ENCODE measurements at regions not wholly inside any gene's neighbourhood (a gene's known extent, or its start where the extent isn't known, plus 50 kb on each side); places are given as distances from the start of the nearest gene placed in this dataset.

DNA sequence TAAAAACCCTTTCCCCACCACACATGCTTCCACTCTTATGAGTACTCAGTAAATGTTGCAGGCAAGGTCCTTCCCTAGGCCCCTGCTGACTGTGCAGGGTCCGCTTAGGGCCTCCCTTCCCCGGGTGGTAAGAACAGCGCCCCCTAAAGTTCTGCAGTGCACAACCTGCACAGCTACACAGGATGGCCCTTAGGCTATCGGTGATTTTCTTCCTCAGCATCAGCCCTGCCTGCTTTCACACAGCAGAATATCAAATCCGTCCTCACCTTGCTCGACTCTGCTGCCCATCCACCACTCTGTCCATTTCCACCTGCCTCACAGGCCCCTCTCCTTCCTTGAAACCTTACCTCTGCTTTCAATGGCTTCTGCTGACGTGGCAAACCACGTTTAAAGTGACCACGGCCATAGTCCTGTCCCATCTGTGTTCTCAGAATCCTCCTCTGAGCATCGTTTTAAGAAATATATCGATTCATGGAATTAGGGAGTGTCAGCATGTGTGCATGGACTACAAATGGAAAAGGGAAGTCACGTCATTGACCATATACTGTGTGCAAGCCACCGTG, 51.4 kb upstream of the TMEM132E start:
- DNase-seq (ENCODE audit: low read depth in 4 of 4, low spot score in 2 of 4), result no peak

DNA sequence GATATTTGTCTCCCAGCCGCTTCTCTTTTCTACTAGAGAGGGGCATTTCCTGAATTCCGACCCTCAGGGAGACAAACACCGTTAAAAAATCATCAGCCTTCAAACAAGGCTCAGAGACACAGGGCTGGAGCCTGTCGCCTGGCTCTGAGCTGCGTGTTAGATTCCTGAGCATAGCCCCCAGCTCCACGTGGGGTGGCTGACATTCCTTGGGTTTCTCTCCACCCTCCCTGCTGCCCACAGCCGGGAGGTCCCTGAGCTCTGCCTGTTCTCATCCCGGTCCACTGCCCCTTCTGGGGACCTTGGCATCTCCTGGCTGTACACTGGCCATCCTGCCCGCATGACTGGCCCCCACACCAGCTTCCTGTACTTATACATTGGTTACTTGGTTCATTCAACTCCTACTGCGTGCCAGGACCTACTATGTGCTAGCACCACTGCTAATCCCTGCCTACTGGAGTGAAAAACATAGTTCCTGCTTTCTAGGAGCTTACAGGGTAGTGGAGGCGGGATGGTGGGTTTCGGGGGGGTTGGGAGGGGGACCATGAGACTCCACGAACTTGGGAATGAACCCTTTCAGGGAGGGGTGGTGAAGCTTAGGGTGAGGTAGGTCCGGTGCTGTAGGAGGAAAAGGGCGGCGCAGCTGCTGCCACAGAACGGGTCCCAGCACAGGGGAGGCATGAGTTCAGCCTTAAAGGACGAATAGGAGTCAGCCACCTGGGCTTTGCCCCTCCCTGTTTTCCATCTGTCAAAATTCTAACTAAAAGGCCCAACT, 52.1 kb upstream of the TMEM132E start:
- DNase-seq (ENCODE audit: low read depth in 4 of 4, low spot score in 2 of 4), result no peak

DNA sequence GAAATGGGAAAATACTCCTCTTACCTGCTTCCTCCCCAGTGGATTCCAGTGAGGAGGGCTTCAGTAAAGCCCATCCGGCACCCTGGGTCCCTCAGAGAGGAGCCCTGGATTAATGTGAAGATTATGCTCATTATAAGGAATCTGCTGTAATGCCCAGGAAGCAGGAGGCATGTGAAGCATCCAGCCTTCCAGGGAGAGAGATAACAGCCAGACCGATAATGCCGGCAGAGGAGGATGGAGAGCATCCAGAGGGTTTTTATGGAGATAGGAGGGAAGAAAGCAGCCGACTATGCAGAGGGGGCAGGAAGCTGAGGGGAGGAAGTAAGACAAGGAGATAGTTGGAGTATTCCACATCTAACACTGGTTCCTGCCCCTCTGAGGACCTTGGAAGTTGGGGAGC, 53.7 kb upstream of the TMEM132E start:
- no peak for DNase-seq (ENCODE audit: low read depth in 4 of 4, low spot score in 2 of 4)

DNA sequence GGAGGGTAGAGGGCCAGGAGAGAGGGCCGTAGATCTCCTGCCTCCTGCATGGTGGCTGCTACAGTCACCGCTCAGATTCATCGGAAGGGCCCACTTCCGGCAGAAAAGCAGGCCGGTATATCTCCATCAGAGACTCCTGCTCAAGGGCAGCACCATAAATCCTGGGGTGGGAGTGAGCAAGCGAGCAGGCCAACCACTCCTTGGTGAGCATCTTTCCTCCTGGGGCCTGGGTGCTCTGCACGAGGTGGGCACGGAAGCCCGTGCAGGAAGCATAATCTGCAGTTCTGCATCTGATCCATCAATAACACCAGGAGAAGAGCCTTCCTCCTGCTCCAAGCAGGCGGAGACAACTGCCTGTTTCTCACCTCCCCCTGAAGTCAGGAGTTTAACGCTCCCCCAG, 57.4 kb upstream of the TMEM132E start:
- DNase-seq (ENCODE audit: low read depth in 4 of 4, low spot score in 2 of 4), result no peak

DNA sequence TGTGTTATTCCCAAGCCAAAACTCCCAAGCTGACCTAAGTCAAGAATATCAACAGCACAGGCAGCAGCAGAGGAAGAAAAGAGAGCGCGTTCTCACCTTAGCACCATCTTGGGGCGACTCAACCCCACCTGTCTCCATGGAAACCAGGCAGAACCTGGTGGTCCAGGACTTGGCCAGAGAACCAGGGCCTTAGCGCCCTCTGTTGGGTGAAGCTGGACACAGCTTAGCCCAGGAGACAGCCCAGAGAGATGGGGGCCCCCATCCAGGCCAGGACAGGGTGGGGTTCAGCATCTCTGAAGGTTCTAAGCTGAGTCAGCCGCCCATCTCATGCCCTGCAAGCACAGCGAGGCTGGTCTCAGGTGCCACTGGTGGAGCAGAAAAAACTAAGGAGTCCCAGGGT, 60.1 kb upstream of the TMEM132E start:
- DNase-seq (ENCODE audit: low read depth in 4 of 4, low spot score in 2 of 4), result no peak

DNA sequence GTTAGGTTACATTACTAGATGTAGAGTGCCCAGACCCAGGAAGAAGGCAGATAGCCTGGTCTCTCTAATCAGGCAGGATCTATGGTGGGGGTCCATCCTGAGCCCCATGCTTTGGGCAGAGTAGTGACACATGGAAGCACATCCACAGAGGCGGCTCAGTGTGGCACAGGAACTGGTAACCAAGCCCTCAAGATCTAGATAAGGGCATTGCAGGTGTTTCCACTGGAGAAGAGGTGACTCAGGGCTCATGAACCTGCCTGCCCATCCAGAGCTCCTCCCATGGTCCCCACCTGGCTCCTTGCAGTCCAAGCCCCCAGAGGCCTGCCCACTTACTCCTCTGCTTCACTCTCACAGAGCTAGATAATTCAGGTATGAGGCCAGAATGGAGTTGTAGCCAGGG, 62.0 kb upstream of the TMEM132E start:
- DNase-seq (ENCODE audit: low read depth in 4 of 4, low spot score in 2 of 4), result no peak

DNA sequence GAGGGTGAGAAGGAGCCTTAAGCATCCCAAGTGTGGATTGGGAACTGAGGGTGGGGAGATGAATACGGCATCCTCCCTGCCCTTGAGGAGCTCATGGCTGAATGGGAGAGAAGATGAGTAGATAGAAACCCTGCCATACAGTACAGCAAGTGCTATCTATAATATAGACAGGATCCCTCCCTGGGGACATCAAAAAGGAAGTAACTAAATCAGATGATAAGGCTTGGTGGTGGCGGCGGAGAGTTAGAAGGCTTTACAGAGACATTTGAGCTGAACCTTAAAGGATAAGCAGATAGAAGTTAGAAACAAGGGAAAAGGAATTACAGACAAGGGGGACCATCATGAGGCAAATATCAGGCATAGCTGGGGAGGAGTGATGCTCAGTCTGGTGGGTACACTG, 67.5 kb upstream of the TMEM132E start:
- DNase-seq (ENCODE audit: low read depth in 4 of 4, low spot score in 2 of 4), result no peak

DNA sequence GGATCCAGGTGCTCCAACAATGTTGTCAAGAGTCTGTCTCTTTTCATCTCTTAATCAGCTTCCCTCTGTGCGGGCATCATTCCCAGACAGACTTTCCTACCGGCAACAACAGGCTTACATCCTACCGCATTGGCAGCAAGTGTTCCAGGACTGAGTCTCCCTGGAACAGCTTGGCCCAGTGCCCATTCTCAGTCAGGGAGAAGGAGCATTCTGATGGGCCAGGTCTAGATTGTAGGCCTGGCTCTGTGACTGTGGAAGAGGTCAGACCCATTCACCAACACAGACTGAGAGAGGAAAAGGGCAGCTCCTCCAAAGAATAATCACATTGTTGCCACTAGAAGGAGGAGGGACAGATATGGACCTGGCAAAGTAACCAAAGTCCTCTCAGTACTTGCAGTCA, 68.1 kb upstream of the TMEM132E start:
- DNase-seq (ENCODE audit: low read depth in 4 of 4, low spot score in 2 of 4), result no peak

DNA sequence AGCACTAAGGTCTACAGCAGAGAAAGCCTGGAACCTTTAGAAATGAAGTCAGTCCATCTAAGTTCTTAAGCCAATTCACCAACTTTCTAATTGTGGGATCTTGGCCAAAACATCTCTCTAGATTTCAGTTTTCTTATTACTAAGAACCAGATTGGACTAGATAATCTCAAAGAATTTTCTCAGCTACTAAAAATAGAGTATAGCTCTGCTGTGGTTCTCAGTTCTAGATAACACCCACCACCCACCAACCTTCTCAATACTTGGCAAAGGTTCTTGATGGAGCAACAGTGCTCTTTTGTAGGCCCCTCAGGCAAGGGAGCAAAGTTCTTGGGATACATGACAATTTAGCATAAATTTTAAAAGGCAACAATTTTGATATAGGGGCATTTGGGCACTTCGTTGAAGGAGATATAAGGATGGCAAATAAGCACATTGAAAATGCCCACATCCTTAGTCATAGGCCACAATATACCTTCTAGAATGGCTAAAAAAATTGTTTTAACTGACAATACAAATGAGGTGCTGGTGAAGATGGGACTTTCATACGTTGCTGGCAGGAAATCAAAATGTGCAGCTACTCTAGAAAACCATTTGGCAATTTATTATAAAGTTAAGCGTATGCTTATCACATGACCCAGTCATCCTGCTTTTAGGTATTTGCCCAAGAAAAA, 74.4 kb upstream of the TMEM132E start:
- no peak for DNase-seq (ENCODE audit: low read depth in 4 of 4, low spot score in 2 of 4)

DNA sequence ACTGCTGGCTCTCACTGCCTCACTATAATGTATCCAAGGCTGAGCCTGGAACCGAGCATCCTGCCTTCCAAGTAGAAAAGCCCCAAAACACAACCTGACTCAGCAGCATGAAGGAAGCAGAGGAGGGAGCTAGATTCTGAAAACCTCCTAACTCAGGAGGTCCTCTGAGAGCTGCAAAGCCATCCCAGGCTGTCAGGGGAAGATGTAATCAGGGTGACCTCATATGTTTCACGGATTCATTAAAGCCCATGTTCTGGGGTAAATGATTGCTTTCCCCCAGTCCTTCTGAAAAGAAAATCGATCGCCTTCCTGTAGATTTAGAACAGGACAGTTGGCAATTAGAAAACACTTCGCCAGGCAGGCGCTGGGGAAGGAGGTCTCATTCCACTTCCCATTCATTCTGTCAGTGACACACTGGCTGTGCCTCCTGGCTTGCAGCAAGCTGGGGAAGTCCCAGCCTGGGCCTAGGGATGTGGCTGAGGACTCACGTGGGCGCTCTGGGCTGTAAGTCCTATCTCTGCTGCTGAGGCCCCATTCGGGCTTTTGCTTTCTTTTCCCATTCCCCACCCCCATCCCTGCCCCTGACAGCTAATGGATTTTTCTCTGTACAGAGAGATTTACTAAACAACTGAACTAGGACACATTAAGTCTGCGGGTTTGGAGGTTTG, 75.7 kb upstream of the TMEM132E start:
- DNase-seq (ENCODE audit: low read depth in 4 of 4, low spot score in 2 of 4), result no peak

DNA sequence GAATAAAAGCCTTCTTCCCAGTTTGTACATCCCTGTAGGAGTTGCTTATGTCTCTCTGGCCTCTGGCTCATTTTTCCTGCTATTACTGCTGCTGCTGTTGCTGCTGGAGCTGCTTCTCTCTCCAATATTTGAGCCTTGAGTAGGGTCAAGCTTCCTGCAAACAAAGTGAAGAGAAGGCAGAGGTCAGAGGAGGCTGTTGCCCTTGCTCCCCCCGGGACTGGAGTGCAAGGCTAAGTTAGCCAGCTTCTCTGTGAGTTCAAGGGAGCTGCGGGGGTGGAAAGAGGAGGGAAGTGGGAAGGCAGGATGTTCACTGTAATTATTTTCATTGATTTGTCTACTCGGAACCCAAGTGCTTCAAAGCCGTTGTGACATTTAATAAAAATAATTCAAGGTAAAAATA, 77.0 kb upstream of the TMEM132E start:
- no peak for DNase-seq (ENCODE audit: low read depth in 4 of 4, low spot score in 2 of 4)

DNA sequence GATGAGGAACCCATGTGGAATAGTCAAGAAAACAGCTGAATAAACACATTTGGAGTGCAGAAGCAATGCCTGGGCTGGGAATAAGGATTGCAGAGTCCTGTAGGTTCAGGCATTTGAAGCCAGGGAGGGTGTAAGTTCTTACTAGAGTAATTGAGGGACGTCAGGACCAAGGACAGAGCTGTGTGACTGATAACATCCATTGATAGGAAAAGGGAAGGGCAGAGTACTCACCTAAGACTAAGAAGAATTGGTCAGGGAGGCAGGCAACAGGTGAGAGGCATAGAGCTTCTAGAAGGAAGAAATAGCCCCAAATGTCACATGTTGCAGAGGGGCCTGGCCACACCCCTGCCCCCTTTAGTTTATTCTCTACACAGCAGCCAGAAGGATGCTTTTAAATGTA, 79.8 kb upstream of the TMEM132E start:
- peak; percentile 3 to 41 (median 22) for DNase-seq (ENCODE audit: low read depth in 4 of 4, low spot score in 2 of 4)

DNA sequence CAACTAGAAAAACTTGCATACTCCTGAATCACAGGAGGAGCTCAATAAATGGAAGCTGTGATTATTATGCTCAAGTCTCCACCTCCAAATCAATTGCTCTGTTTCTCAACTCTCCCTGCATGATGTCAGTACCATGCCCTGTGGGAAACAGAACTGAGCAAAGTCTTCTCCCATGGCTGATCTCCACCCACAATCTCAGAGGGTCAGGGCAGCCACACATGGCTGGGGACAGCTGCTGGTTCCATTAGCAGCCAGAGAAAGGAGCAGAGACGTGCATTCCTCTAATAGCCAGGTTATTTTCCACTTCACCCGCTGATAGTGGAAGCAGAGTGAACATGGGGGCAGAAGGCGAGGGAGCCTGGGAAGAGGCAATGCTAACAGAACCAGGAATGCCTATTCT, 85.5 kb upstream of the TMEM132E start:
- DNase-seq (ENCODE audit: low read depth in 4 of 4, low spot score in 2 of 4), result no peak

DNA sequence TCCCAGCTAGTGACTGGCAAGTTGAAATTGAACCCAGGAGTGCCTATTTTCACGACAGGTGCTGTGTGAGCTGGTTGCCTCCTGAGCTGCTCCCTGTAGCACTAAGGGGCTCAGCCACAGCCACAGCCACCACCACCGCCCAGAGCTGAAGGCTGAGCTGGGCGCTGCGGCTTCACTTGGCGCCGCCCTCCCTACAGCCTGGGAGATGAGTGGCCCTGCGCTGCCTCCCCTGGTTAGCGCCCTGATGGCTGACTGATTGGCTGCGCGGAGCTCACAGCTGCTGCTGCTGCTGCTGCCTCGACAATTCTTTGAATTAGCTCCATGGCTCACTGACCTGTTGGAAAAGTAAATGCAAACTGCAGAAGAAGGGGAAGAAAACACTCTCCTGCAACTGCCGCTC, 91.8 kb upstream of the TMEM132E start:
- no peak for DNase-seq (ENCODE audit: low read depth in 4 of 4, low spot score in 2 of 4)

DNA sequence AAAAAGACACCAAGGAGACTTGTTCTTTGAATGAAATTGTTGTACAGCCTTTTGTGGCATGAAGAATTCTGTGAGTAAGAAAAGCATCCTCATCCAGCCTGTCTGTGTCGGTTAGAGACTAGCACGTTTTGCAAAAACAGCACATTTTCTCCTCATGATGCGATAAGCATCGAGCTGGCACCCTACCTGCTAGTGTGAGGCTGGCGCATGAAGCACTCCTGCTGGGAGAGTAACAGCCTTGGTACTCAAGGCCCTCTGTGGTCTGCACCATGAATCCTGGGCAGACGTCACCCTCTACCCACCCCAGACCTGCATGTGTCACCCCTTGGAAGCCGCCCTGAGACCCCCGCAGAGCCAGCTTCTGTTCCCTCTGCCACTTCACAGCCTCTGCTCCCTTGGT, 92.6 kb upstream of the TMEM132E start:
- DNase-seq (ENCODE audit: low read depth in 4 of 4, low spot score in 2 of 4), result no peak

DNA sequence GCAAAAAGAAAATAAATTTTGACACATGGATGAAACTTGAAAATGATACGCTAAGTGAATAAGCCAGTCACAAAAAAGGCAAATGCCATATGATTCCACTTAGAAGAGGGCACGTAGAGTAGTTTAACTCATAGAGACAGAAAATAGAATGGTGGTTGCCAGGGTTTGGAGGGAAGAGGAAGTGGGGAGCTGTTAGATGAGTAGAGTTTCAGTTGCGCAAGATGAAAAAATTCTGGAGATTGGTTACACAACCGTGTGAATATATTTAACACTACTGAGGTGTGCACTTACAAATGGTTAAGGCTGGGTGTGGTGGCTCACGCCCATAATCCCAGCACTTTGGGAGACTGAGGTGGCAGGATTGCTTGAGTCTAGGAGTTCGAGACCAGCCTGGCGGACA, 93.4 kb upstream of the TMEM132E start:
- no peak for DNase-seq (ENCODE audit: low read depth in 4 of 4, low spot score in 2 of 4)

DNA sequence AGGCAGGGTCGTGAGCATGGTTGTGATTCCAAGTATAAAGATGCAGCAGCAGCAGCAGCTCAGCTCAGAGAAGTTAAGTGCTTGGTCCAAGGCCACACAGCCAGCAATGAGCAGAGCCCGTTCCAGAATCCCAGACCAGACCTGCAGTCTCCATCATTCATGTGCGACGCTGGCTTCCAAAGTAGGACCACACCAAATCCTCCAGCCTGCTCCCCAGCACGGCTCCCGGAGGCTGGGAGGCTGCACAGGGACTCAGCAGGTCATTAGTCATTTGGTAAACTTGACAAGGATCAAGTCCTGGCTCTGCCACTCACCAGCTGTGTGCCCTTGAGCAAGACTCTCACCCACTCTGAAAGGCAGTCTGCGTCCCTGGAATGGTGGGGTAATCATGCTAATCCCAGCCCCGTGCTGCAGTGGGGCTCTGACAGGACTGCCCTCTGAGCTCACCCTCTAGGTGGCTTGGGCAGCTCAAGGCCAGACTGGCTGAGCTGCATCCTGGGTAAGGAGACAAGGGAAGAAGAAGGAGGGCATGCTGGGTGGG, 95.1 kb upstream of the TMEM132E start:
- DNase-seq (ENCODE audit: low read depth in 4 of 4, low spot score in 2 of 4), result no peak

DNA sequence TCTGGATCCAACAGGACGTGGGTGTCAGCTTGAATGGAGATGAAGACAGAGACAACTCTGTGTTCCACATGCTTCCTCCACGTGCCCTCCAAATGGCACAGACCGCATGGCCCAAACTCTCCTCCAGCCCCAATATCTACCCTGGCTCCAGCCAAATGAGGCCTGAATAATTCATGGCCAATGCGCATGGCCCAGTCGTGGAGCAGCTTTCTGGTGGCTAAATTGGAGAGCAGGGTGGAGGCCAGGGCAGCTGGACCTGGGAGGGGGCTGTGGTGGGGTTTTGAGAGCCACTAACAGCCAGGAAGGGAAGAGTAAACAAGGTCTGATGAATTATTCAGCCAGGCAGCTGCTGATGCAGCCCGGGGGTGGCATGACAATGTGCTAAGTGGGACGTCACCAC, 96.7 kb upstream of the TMEM132E start:
- no peak for DNase-seq (ENCODE audit: low read depth in 4 of 4, low spot score in 2 of 4)

DNA sequence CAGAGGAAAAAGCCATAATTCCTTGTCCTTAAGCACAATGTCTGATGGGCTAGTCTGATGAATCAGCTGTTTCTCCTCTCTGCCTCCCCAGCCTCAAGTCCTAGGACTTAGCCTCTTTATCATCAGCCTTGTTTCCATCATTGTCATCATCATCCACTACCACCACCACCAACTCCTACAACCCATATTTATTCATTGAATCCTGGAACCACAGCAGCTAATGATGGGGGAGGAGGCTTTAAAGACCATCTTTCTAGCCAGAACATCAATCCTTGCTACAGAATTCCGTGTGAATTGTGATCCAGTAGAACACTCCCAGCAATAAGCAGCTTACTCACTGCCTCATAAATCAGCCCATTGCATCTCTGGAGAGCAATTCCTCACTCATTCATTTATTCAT, 97.6 kb upstream of the TMEM132E start:
- DNase-seq (ENCODE audit: low read depth in 4 of 4, low spot score in 2 of 4), result no peak

DNA sequence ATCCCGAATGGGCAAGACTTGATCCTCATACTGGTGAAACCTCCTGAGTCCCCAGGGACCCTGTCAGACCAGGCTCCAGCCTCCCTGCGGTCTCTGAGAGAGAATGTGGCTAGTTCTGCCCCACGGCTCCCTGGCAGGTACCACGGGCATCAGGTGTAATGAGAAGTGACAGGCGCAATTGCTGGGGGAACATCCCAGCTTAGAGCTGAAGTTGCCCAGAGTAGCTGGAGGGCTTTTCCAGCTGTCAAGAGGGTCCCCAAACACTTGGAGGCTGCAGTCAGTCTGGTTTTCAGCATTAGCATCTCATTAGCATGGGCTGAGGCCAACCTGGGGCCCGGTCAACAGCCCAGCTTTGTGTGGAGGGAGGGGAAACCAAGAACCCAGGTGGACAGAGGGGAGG, 100.0 kb upstream of the TMEM132E start:
- no peak for DNase-seq (ENCODE audit: low read depth in 4 of 4, low spot score in 2 of 4)

DNA sequence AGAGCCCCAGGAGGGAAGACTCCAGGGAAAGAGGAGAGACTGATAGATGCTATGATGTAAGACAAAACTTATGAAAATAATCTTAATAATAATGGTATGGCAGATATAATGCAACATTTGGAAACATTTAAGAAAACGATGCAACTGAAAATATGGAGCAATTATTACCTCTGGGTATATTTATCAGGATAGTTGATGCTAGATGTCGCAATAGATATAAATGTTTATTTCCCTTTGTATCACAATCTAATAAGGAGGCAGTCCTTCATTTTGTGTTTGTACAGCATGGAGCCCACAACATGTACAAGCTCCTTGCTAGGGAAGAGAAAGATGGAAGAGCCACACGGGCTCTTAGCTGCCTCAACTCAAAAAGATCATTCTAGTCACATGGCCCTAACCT, 101.1 kb upstream of the TMEM132E start:
- no peak for DNase-seq (ENCODE audit: low read depth in 4 of 4, low spot score in 2 of 4)
